Large intestine (tissue), 3 donors: ENCODE measurements at regions not wholly inside any gene's neighbourhood (a gene's known extent, or its start where the extent isn't known, plus 50 kb on each side); places are given as distances from the start of the nearest gene placed in this dataset.

ENCODE experiments used
- DNase-seq, 2 donors: peaks; one replicate each; pipeline versions ENCODE4 v3.0.0 to v3.0.0-alpha.2; 2013
- H3K27ac ChIP-seq: one replicate; pipeline ENCODE4 v1.5.1; 2013; ENCODE audit warnings: low read length
- H3K27me3 ChIP-seq: 2 replicates; pipeline ENCODE4 v1.6.1; 2013; ENCODE audit warnings: low read length; ENCODE audit not compliant: control insufficient read depth, insufficient read depth
- H3K36me3 ChIP-seq: 2 replicates; pipeline ENCODE4 v1.6.1; 2013; ENCODE audit warnings: low read length; ENCODE audit not compliant: control insufficient read depth, insufficient read depth
- H3K4me1 ChIP-seq: one replicate; pipeline ENCODE4 v1.6.1; 2013; ENCODE audit warnings: low read length; ENCODE audit not compliant: control insufficient read depth, insufficient read depth
- H3K4me3 ChIP-seq: one replicate; pipeline ENCODE4 v1.5.1; 2013; ENCODE audit warnings: low read length
- H3K9me3 ChIP-seq: one replicate; pipeline ENCODE4 v1.6.1; 2013; ENCODE audit warnings: mild to moderate bottlenecking, low read depth, low read length, moderate library complexity; ENCODE audit not compliant: control insufficient read depth
- WGBS: methylation state at CpG from one replicate; pipeline ENCODE4 v1.1.5; 2013; ENCODE audit warnings: low lambda C conversion rate; ENCODE audit not compliant: insufficient coverage; 5-methylcytosine and 5-hydroxymethylcytosine counted together

- Histone ChIP-seq H3K4me1 (peaks cover 2% of the 10 kb centered on the region), H3K4me3 (no peak overlapping the region), H3K9me3 (peaks cover 3% of the 10 kb centered on the region), H3K27ac (no peak overlapping the region), H3K36me3 (no peaks in the 10 kb centered on the region), H3K27me3 (no peaks in the 10 kb centered on the region)
- no peak for DNase-seq
- WGBS: no CpG with 5 or more reads among the region's 1 CpG
These were observed 180.4 kb downstream of the SUCNR1 start for GRCh38 chr3:152053866-152054265.

GRCh38 chr3:152054315-152054714 is 180.9 kb downstream of the SUCNR1 start:
- Histone ChIP-seq H3K36me3 (no peaks in the 10 kb centered on the region), H3K9me3 (peaks cover 3% of the 10 kb centered on the region), H3K27me3 (no peaks in the 10 kb centered on the region), H3K4me3 (no peak overlapping the region), H3K27ac (no peak overlapping the region), H3K4me1 (peaks cover 2% of the 10 kb centered on the region)
- DNase-seq: no peak
- 93% methylated on average over 3 of the region's 3 CpGs for WGBS

GRCh38 chr3:152056073-152056472 is 182.6 kb downstream of the SUCNR1 start:
- 64% methylated on average over 3 of the region's 3 CpGs for WGBS
- no peaks in the 10 kb centered on the region for H3K9me3 ChIP-seq
- no peak for DNase-seq
- no peaks in the 10 kb centered on the region for H3K27me3 ChIP-seq
- no peak overlapping the region for H3K4me3 ChIP-seq
- no peaks in the 10 kb centered on the region for H3K36me3 ChIP-seq
- H3K27ac ChIP-seq: no peak overlapping the region
- H3K4me1 ChIP-seq: no peaks in the 10 kb centered on the region

GRCh38 chr3:152056481-152056880 is 183.0 kb downstream of the SUCNR1 start:
- H3K36me3 ChIP-seq: no peaks in the 10 kb centered on the region
- DNase-seq: no peak
- H3K4me3 ChIP-seq: no peak overlapping the region
- no peaks in the 10 kb centered on the region for H3K4me1 ChIP-seq
- H3K27me3 ChIP-seq: no peaks in the 10 kb centered on the region
- no peak overlapping the region for H3K27ac ChIP-seq
- H3K9me3 ChIP-seq: no peaks in the 10 kb centered on the region

- H3K4me1 ChIP-seq: no peaks in the 10 kb centered on the region
- no peak for DNase-seq
- no peaks in the 10 kb centered on the region for H3K27me3 ChIP-seq
- no peak overlapping the region for H3K27ac ChIP-seq
- WGBS: no CpG with 5 or more reads among the region's 3 CpGs
- H3K9me3 ChIP-seq: no peaks in the 10 kb centered on the region
- H3K36me3 ChIP-seq: no peaks in the 10 kb centered on the region
- H3K4me3 ChIP-seq: no peak overlapping the region
These were observed 183.5 kb downstream of the SUCNR1 start for GRCh38 chr3:152056987-152057386.

- Histone ChIP-seq H3K9me3 (no peaks in the 10 kb centered on the region), H3K4me3 (no peak overlapping the region), H3K36me3 (no peaks in the 10 kb centered on the region), H3K27ac (no peak overlapping the region), H3K4me1 (no peaks in the 10 kb centered on the region), H3K27me3 (no peaks in the 10 kb centered on the region)
- no CpG with 5 or more reads among the region's 2 CpGs for WGBS
- DNase-seq: no peak
These were observed 185.4 kb downstream of the SUCNR1 start for GRCh38 chr3:152058856-152059255.

- 88% methylated on average over 1 of the region's 1 CpG for WGBS
- H3K9me3 ChIP-seq: no peaks in the 10 kb centered on the region
- no peak overlapping the region for H3K4me3 ChIP-seq
- no peak overlapping the region for H3K27ac ChIP-seq
- H3K4me1 ChIP-seq: no peaks in the 10 kb centered on the region
- no peak for DNase-seq
- no peaks in the 10 kb centered on the region for H3K36me3 ChIP-seq
- H3K27me3 ChIP-seq: no peaks in the 10 kb centered on the region
These were observed 187.3 kb downstream of the SUCNR1 start for GRCh38 chr3:152060701-152061100.

- H3K9me3 ChIP-seq: no peaks in the 10 kb centered on the region
- DNase-seq: no peak
- no peak overlapping the region for H3K4me3 ChIP-seq
- H3K36me3 ChIP-seq: no peaks in the 10 kb centered on the region
- H3K27me3 ChIP-seq: no peaks in the 10 kb centered on the region
- no peaks in the 10 kb centered on the region for H3K4me1 ChIP-seq
- no peak overlapping the region for H3K27ac ChIP-seq
- no CpG with 5 or more reads among the region's 1 CpG for WGBS
These were observed 187.9 kb downstream of the SUCNR1 start for GRCh38 chr3:152061296-152061695.

- Histone ChIP-seq H3K27ac (no peak overlapping the region), H3K27me3 (no peaks in the 10 kb centered on the region), H3K36me3 (no peaks in the 10 kb centered on the region), H3K4me3 (no peak overlapping the region), H3K4me1 (no peaks in the 10 kb centered on the region), H3K9me3 (peaks cover 4% of the 10 kb centered on the region)
- no peak for DNase-seq
These were observed 196.4 kb downstream of the SUCNR1 start for GRCh38 chr3:152069871-152070270.

GRCh38 chr3:152071315-152071714 is 197.4 kb upstream of the MBNL1 start:
- no peak overlapping the region for H3K4me3 ChIP-seq
- H3K4me1 ChIP-seq: no peaks in the 10 kb centered on the region
- no peak for DNase-seq
- peaks cover 4% of the 10 kb centered on the region for H3K9me3 ChIP-seq
- H3K27me3 ChIP-seq: no peaks in the 10 kb centered on the region
- H3K36me3 ChIP-seq: no peaks in the 10 kb centered on the region
- WGBS: 95% methylated on average over 2 of the region's 3 CpGs
- no peak overlapping the region for H3K27ac ChIP-seq

GRCh38 chr3:152071924-152072323 is 196.8 kb upstream of the MBNL1 start:
- WGBS: 67% methylated on average over 1 of the region's 1 CpG
- H3K36me3 ChIP-seq: no peaks in the 10 kb centered on the region
- H3K27ac ChIP-seq: no peak overlapping the region
- H3K4me1 ChIP-seq: no peaks in the 10 kb centered on the region
- no peaks in the 10 kb centered on the region for H3K27me3 ChIP-seq
- no peak overlapping the region for H3K4me3 ChIP-seq
- no peak for DNase-seq
- H3K9me3 ChIP-seq: peaks cover 4% of the 10 kb centered on the region
